Testis (tissue), 2 donors: ENCODE measurements at regions not wholly inside any gene's neighbourhood (a gene's known extent, or its start where the extent isn't known, plus 50 kb on each side); places are given as distances from the start of the nearest gene placed in this dataset.

Experiments
- CTCF ChIP-seq, 3 experiments: fragments of 450-650 bp in 2 of 3; fragments of 200-600 bp in 1 of 3; sonication (generic) in 1 of 3; IDR thresholded peaks; one replicate each; pipeline ENCODE4 v1.5.1; 2016 to 2019; ENCODE audit warnings: antibody characterized with exemption in 3 of 3, mild to moderate bottlenecking in 2 of 3, moderate library complexity in 1 of 3
- POLR2A ChIP-seq: fragments of 450-650 bp; IDR thresholded peaks from one replicate; pipeline ENCODE4 v1.6.1; 2017; ENCODE audit warnings: antibody characterized with exemption, mild to moderate bottlenecking, moderate library complexity

DNA sequence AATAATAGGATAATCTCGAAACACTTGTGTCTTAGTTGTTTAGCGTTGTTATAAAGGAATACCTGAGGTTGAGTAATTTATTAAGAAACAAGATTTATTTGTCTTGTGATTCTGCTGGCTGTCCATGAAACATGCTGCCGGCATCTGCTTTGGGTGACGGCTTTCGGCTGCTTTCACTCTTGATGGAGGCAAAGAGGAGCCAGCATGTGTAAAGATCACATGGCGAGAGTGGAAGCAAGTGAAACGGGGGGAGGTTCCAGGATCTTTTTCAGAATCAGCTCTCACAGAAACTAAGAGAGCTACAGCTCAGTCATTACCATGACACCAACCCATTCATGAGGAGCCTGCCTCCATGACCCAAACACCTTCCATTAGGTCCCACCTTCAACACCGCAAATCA, 402.8 kb downstream of the CDC14C start:
- TF ChIP-seq CTCF (IDR thresholded peaks at IDR 0.05) (no peak), POLR2A (no peak)
